ENCODE measurements at regions not wholly inside any gene's neighbourhood (a gene's known extent, or its start where the extent isn't known, plus 50 kb on each side); places are given as distances from the start of the nearest gene placed in this dataset.

DNA sequence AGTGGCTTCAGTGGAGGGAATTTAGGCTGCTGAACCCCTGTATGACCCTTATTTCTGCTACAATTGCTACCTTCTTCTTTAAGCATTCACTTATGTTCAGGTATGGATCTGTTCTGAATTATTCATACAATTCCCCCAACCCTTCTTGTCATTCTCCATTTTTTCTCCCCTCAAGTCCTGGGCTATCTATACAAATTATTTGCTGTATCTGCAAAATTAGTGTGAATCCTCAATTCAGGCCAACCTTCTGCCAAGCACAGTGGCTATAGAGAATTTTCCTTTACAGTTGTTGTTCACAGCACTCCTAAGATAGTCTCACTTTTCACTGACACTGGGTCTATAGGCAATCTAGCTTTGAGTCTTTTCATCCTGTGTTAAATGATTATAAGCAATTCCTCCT, 119.2 kb upstream of the CNTN1 start:
- H3K27me3 ChIP-seq (ENCODE audit: control insufficient read depth in 4 of 4, insufficient read depth in 4 of 4, low read length in 3 of 4): no peaks in the 10 kb centered on the region
- H3K4me3 ChIP-seq (ENCODE audit: low read depth in 1 of 3, low read length in 3 of 3): no peak overlapping the region
- H3K36me3 ChIP-seq (ENCODE audit: control insufficient read depth in 4 of 4, insufficient read depth in 3 of 4, low read depth in 1 of 4, low read length in 3 of 4): no peaks in the 10 kb centered on the region
- TF ChIP-seq JUND (IDR thresholded peaks at IDR 0.05) (no peak), FOXA1 (IDR thresholded peaks at IDR 0.05) (no peak), SP1 (IDR thresholded peaks at IDR 0.05) (no peak), YY1 (IDR thresholded peaks at IDR 0.05) (no peak), TAF1 (conservative IDR thresholded peaks at IDR 0.05) (no peak), HNF4A (conservative IDR thresholded peaks at IDR 0.05) (no peak), NR2F2 (IDR thresholded peaks at IDR 0.05) (no peak), GABPA (IDR thresholded peaks at IDR 0.05 in 1 of 2, conservative IDR thresholded peaks at IDR 0.05 in 1 of 2) (no peak), EGR1 (IDR thresholded peaks at IDR 0.05; ENCODE audit: low read depth in 2 of 2) (no peak), HNF4G (IDR thresholded peaks at IDR 0.05) (no peak), RXRA (IDR thresholded peaks at IDR 0.05) (no peak), RAD21 (IDR thresholded peaks at IDR 0.05) (no peak), FOXA2 (IDR thresholded peaks at IDR 0.05) (no peak)
- TF ChIP-seq, protein P1, sequence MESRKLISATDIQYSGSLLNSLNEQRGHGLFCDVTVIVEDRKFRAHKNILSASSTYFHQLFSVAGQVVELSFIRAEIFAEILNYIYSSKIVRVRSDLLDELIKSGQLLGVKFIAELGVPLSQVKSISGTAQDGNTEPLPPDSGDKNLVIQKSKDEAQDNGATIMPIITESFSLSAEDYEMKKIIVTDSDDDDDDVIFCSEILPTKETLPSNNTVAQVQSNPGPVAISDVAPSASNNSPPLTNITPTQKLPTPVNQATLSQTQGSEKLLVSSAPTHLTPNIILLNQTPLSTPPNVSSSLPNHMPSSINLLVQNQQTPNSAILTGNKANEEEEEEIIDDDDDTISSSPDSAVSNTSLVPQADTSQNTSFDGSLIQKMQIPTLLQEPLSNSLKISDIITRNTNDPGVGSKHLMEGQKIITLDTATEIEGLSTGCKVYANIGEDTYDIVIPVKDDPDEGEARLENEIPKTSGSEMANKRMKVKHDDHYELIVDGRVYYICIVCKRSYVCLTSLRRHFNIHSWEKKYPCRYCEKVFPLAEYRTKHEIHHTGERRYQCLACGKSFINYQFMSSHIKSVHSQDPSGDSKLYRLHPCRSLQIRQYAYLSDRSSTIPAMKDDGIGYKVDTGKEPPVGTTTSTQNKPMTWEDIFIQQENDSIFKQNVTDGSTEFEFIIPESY (IDR thresholded peaks at IDR 0.05): no peak
- TF ChIP-seq, protein P2, sequence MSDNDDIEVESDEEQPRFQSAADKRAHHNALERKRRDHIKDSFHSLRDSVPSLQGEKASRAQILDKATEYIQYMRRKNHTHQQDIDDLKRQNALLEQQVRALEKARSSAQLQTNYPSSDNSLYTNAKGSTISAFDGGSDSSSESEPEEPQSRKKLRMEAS (IDR thresholded peaks at IDR 0.05): no peak
- TF ChIP-seq, protein P3, sequence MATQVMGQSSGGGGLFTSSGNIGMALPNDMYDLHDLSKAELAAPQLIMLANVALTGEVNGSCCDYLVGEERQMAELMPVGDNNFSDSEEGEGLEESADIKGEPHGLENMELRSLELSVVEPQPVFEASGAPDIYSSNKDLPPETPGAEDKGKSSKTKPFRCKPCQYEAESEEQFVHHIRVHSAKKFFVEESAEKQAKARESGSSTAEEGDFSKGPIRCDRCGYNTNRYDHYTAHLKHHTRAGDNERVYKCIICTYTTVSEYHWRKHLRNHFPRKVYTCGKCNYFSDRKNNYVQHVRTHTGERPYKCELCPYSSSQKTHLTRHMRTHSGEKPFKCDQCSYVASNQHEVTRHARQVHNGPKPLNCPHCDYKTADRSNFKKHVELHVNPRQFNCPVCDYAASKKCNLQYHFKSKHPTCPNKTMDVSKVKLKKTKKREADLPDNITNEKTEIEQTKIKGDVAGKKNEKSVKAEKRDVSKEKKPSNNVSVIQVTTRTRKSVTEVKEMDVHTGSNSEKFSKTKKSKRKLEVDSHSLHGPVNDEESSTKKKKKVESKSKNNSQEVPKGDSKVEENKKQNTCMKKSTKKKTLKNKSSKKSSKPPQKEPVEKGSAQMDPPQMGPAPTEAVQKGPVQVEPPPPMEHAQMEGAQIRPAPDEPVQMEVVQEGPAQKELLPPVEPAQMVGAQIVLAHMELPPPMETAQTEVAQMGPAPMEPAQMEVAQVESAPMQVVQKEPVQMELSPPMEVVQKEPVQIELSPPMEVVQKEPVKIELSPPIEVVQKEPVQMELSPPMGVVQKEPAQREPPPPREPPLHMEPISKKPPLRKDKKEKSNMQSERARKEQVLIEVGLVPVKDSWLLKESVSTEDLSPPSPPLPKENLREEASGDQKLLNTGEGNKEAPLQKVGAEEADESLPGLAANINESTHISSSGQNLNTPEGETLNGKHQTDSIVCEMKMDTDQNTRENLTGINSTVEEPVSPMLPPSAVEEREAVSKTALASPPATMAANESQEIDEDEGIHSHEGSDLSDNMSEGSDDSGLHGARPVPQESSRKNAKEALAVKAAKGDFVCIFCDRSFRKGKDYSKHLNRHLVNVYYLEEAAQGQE (IDR thresholded peaks at IDR 0.05): no peak
- TF ChIP-seq, protein P4, sequence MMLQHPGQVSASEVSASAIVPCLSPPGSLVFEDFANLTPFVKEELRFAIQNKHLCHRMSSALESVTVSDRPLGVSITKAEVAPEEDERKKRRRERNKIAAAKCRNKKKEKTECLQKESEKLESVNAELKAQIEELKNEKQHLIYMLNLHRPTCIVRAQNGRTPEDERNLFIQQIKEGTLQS (IDR thresholded peaks at IDR 0.05): no peak
- TF ChIP-seq, protein P5, sequence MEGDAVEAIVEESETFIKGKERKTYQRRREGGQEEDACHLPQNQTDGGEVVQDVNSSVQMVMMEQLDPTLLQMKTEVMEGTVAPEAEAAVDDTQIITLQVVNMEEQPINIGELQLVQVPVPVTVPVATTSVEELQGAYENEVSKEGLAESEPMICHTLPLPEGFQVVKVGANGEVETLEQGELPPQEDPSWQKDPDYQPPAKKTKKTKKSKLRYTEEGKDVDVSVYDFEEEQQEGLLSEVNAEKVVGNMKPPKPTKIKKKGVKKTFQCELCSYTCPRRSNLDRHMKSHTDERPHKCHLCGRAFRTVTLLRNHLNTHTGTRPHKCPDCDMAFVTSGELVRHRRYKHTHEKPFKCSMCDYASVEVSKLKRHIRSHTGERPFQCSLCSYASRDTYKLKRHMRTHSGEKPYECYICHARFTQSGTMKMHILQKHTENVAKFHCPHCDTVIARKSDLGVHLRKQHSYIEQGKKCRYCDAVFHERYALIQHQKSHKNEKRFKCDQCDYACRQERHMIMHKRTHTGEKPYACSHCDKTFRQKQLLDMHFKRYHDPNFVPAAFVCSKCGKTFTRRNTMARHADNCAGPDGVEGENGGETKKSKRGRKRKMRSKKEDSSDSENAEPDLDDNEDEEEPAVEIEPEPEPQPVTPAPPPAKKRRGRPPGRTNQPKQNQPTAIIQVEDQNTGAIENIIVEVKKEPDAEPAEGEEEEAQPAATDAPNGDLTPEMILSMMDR (IDR thresholded peaks at IDR 0.05; ENCODE audit: low read depth, low read length, missing input control): no peak
- no peaks in the 10 kb centered on the region for H3K4me1 ChIP-seq (ENCODE audit: control insufficient read depth in 4 of 4, insufficient read depth in 4 of 4, low read length in 3 of 4)
- H3K27ac ChIP-seq (ENCODE audit: low read depth in 1 of 2, low read length in 2 of 2): no peak overlapping the region
- no peak for DNase-seq (ENCODE audit: low spot score)
- peaks cover 0 to 1% (median 0%) of the 10 kb centered on the region in 4 donors for H3K9me3 ChIP-seq (ENCODE audit: control insufficient read depth in 4 of 4, low read length in 3 of 4)
- no peak overlapping the region for H3K9ac ChIP-seq (ENCODE audit: low read depth in 1 of 2, low read length in 2 of 2)

Measured in liver (tissue), 7 donors.